GM12875 (cell line): ENCODE measurements at regions not wholly inside any gene's neighbourhood (a gene's known extent, or its start where the extent isn't known, plus 50 kb on each side); places are given as distances from the start of the nearest gene placed in this dataset.
"Not testable (repeated sequence)": the region's sequence is repeated elsewhere in the genome, so short reads cannot be mapped to it uniquely, and the experiment has no call there.

Experiments
- H3K4me3 ChIP-seq: one replicate; pipeline ENCODE4 v1.5.1; 2011; ENCODE audit warnings: low read depth, low read length, control low read depth
- TF ChIP-seq, protein P1 (sequence below): IDR thresholded peaks from 2 replicates; pipeline ENCODE4 v1.5.1; 2011; ENCODE audit warnings: low read depth, mild to moderate bottlenecking, control low read depth, inconsistent platforms, low read length, moderate library complexity, borderline replicate concordance; ENCODE audit not compliant: insufficient read depth

DNA sequence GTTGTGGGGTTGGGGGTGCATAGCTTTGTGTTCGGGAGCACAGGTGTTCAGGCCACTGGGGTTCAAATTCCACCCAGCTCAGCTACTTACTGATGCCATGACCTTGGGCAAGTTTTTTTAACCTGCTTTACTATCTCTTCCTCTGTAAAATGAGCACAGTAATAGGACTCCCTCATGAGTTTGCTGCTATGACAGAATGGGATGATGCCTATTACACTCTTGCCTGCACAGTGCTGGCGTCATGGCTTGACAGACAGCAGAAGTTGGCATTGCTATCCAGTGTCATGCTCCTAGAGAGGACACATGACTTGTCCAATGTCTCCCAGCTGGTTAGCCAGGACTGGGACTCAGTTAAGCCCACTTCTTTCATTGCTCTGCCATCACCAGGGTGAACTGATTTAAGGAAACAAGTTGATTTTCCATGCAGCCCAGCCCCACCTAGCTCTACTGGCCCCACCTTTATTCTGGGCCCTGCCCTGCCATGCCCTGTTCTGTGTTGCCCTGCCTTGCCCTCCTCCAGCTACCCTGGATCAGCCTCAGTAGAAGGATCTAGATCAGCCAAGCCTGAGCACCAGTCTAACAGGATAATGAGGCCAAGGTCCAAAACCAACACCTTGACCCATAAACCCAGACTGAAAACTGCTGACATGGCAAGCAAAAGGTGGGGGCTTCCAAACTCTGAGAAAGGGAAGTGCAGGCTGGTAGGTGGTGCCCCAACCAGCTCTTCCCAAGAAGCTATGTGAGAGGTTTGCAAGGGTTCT, 155.8 kb upstream of the ATP11B start:
- H3K4me3 ChIP-seq = no peak overlapping the region
- TF ChIP-seq, protein P1, sequence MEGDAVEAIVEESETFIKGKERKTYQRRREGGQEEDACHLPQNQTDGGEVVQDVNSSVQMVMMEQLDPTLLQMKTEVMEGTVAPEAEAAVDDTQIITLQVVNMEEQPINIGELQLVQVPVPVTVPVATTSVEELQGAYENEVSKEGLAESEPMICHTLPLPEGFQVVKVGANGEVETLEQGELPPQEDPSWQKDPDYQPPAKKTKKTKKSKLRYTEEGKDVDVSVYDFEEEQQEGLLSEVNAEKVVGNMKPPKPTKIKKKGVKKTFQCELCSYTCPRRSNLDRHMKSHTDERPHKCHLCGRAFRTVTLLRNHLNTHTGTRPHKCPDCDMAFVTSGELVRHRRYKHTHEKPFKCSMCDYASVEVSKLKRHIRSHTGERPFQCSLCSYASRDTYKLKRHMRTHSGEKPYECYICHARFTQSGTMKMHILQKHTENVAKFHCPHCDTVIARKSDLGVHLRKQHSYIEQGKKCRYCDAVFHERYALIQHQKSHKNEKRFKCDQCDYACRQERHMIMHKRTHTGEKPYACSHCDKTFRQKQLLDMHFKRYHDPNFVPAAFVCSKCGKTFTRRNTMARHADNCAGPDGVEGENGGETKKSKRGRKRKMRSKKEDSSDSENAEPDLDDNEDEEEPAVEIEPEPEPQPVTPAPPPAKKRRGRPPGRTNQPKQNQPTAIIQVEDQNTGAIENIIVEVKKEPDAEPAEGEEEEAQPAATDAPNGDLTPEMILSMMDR = no peak

DNA sequence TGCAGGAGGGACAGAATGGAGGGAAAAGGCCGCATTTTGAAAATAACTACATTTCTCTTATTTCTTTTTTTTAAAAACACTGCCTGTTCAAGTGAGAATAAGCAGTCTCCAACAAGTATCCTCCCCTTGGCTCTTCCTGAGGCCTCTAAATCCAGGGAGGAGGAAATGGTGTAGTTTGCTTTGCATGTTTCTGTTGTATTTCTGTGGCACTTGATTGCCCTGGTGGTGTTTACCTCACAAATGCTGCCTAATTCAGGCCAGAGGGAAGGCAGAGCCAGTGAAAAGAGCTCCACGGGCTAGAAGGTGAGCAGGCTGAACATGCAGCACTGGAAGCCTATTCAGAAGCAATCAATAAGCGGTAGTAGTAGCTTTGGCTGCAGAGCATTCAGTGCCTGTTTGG, 149.3 kb upstream of the ATP11B start:
- H3K4me3 ChIP-seq = no peak overlapping the region
- TF ChIP-seq, protein P1 = no peak

DNA sequence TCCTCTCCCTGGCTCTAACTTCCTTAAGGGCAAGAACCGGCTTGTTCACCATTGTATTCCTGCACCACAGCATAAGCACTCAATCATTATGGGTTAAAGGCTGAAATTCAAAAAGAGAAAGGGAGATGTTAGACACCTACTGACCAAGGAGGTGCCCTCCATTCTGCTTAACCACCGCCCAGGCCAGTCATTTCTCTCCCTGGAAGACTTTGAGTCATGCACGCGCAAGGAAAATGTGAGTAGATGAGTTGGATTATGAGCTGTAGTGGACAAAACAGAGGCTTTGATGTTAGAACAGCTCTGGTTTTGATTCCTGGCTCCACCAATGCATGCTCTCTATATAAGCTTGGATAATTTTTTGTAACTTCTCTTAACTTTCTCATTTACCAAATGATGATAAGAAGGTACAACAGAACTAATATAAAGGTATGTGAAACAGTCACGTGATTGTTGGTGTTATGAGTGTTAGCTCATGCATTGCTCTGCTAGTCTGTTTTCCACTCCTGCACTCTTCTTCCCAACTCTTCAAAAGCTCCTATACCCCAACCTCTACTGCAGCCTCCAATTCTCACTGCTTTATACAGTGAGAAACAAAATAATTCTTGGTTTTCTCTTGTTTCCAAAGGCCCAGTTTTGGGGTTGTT, 148.4 kb upstream of the ATP11B start:
- TF ChIP-seq, protein P1 = no peak

DNA sequence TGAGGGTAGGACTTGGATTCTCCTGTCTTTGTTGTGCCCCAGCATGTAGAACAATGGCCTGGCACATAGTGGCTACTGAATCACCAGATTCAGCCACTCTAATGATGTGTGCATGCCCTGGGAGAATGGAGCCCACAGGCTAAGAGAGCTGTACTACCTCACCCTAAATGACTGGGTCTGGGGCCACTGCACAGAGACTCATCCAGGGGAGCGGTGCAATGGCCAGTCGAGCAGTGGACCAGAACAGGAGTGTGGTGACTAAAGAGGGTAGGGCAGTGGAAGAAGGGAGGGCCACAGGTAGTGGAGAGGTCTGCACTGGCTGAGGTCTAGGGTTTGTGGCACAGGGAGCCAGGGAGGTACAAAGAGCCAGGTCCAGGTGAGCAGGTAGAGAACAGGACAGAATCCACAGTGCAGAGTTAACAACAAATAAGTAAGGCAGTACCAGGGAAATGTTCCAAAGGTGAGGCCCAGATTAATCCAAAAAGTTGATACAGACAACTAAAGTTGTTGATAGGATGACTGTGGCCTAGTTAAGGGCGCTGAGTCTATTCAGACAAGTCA, 142.7 kb upstream of the ATP11B start:
- TF ChIP-seq, protein P1 = no peak
- no peak overlapping the region for H3K4me3 ChIP-seq

More for the DNA sequence above, 148.4 kb upstream of the ATP11B start:
- H3K4me3 ChIP-seq = no peak overlapping the region

DNA sequence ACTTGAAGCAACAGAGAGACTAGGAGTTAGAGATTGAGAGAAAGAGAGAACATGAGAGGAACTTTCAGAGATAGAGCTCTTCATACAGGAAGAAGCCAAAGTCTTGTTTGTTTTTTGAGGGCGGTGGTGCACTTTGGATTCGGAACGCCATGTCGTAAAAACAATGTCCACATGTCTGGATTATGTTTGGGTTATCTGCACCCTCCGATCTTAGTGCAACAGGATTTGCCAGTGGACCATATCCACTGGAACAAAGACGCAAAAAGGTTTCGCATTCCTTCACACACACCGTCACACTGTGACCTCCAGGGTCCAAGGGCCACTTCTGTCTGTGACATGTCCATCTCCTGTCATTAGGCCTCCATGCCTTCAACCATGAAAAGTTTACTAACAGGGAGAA, 141.8 kb upstream of the ATP11B start:
- TF ChIP-seq, protein P1 = no peak
- H3K4me3 ChIP-seq = no peak overlapping the region

DNA sequence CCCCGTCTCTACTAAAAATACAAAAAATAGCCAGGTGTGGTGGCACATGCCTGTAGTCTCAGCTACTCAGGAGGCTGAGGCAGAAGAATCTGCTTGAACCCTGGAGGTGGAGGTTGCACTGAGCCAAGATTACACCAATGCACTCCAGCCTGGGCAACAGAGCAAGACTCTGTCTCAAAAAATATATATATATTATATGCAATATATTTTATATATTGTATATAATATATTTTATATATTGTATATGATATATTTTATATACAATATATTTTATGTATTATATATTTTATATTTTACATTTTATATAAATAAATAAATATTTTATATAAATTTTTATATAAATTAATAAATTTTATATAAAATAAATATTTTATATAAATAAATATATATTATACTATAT, 140.2 kb upstream of the ATP11B start:
- H3K4me3 ChIP-seq = not testable (repeated sequence)

DNA sequence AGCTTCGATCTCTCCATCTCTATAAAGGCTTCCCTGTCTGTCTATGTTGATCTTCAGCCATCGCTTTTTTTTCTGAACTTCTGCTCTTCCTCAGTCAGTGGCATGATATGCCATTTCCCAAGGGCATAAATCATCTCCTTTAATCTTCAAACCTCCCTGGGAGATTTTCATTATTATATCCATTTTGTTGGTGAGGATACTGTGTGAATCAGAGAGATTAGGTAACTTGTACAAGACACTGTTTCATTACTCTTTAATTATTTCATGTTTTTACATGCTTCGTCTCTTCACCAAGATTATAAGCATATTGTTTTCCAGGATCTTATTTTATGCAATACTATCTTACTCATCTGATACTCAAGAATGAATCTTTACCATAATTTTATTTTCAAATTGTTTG, 124.8 kb upstream of the ATP11B start:
- TF ChIP-seq, protein P1 = no peak
- H3K4me3 ChIP-seq = no peak overlapping the region
